ENCODE measurements at regions not wholly inside any gene's neighbourhood (a gene's known extent, or its start where the extent isn't known, plus 50 kb on each side); places are given as distances from the start of the nearest gene placed in this dataset.

DNA sequence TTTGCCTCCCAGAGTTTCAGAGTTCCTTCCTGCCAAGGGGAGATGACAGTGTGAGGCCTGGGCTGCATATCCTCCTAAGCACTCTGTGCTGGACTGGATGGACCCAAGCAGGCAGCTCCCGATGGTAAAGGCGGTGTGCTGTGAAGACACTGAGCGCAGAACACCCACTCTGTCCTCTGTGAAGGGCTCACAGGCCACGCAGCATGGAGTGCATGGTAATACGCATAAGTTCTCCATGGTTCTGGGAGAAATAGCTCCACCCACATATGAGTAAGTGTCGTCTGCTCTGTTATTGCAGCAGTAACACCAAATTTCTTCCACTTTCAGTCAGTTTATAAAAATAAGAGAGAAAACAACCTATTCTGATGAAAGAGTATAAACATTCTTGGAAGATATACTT is 55.8 kb downstream of the TMEM30B start:
- TF ChIP-seq, protein P1, sequence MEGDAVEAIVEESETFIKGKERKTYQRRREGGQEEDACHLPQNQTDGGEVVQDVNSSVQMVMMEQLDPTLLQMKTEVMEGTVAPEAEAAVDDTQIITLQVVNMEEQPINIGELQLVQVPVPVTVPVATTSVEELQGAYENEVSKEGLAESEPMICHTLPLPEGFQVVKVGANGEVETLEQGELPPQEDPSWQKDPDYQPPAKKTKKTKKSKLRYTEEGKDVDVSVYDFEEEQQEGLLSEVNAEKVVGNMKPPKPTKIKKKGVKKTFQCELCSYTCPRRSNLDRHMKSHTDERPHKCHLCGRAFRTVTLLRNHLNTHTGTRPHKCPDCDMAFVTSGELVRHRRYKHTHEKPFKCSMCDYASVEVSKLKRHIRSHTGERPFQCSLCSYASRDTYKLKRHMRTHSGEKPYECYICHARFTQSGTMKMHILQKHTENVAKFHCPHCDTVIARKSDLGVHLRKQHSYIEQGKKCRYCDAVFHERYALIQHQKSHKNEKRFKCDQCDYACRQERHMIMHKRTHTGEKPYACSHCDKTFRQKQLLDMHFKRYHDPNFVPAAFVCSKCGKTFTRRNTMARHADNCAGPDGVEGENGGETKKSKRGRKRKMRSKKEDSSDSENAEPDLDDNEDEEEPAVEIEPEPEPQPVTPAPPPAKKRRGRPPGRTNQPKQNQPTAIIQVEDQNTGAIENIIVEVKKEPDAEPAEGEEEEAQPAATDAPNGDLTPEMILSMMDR (IDR thresholded peaks at IDR 0.05): no peak
- TF ChIP-seq POLR2AphosphoS5 (IDR thresholded peaks at IDR 0.05): no peak
- TF ChIP-seq POLR2A (IDR thresholded peaks at IDR 0.05; ENCODE audit: low read depth): no peak
